Breast epithelium (tissue), 3 donors: ENCODE measurements at regions not wholly inside any gene's neighbourhood (a gene's known extent, or its start where the extent isn't known, plus 50 kb on each side); places are given as distances from the start of the nearest gene placed in this dataset.

Source experiments
- POLR2A ChIP-seq: fragments of 450-650 bp; IDR thresholded peaks from one replicate; pipeline ENCODE4 v1.6.1; 2016; ENCODE audit warnings: antibody characterized with exemption, mild to moderate bottlenecking, moderate library complexity
- POLR2AphosphoS5 ChIP-seq, 3 donors: sonication (generic); formaldehyde crosslinking; IDR thresholded peaks; one replicate each; pipeline ENCODE4 v1.6.1; 2017; ENCODE audit warnings: antibody characterized with exemption in 3 of 3
- TF ChIP-seq, protein P1 (sequence below), 3 donors: fragments of 450-650 bp; IDR thresholded peaks; one replicate each; pipeline ENCODE4 v1.5.1; 2016 to 2017; ENCODE audit warnings: antibody characterized with exemption in 3 of 3, mild to moderate bottlenecking in 3 of 3, moderate library complexity in 3 of 3

DNA sequence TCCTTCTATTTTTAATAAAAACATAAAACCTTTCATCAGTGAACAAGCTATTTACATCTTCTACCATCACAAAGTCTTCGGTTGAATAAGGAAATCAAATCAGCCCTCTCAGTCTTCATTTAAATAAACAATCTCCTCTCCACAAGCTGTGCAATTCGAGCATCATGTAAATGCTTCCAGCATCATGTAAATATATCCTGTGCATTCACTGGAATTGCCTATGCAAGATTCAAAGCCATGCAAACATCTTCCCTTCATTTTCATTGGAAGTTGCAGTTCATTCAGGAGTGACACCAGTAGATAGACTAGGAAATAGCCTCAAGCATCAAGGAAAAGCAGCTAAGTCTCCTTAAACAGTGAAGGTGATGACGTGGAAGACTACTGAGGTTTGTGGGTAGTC lies 77.7 kb upstream of the PCDH19 start:
- no peak for TF ChIP-seq POLR2AphosphoS5 (IDR thresholded peaks at IDR 0.05)
- TF ChIP-seq, protein P1, sequence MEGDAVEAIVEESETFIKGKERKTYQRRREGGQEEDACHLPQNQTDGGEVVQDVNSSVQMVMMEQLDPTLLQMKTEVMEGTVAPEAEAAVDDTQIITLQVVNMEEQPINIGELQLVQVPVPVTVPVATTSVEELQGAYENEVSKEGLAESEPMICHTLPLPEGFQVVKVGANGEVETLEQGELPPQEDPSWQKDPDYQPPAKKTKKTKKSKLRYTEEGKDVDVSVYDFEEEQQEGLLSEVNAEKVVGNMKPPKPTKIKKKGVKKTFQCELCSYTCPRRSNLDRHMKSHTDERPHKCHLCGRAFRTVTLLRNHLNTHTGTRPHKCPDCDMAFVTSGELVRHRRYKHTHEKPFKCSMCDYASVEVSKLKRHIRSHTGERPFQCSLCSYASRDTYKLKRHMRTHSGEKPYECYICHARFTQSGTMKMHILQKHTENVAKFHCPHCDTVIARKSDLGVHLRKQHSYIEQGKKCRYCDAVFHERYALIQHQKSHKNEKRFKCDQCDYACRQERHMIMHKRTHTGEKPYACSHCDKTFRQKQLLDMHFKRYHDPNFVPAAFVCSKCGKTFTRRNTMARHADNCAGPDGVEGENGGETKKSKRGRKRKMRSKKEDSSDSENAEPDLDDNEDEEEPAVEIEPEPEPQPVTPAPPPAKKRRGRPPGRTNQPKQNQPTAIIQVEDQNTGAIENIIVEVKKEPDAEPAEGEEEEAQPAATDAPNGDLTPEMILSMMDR (IDR thresholded peaks at IDR 0.05) = no peak
- no peak for TF ChIP-seq POLR2A
